ENCODE measurements at regions not wholly inside any gene's neighbourhood (a gene's known extent, or its start where the extent isn't known, plus 50 kb on each side); places are given as distances from the start of the nearest gene placed in this dataset.

- no peak for TF ChIP-seq ZFP30 (CRISPR knock-in tag; IDR thresholded peaks at IDR 0.05)
- no peak for TF ChIP-seq ZNF565 (CRISPR knock-in tag; conservative IDR thresholded peaks at IDR 0.05; ENCODE audit: low read depth)
- TF ChIP-seq TCF4 (CRISPR knock-in tag; IDR thresholded peaks at IDR 0.05; ENCODE audit: borderline replicate concordance) = no peak
- no peak for TF ChIP-seq PPARA (CRISPR knock-in tag; IDR thresholded peaks at IDR 0.05; ENCODE audit: borderline replicate concordance)
- TF ChIP-seq ZFP3 (CRISPR knock-in tag; IDR thresholded peaks at IDR 0.05) = no peak
- no peak for TF ChIP-seq CSDC2 (CRISPR knock-in tag; IDR thresholded peaks at IDR 0.05)
- ATAC-seq = no peak
Measured at GRCh38 chr22:26781596-26781995, 124.2 kb downstream of the MIAT start.

GRCh38 chr22:26783885-26784284 is 126.5 kb downstream of the MIAT start:
- no peak for TF ChIP-seq ESRRG (CRISPR knock-in tag; IDR thresholded peaks at IDR 0.05)
- TF ChIP-seq POU6F1 (CRISPR knock-in tag; IDR thresholded peaks at IDR 0.05; ENCODE audit: borderline replicate concordance, low read depth) = no peak
- TF ChIP-seq, protein P1, sequence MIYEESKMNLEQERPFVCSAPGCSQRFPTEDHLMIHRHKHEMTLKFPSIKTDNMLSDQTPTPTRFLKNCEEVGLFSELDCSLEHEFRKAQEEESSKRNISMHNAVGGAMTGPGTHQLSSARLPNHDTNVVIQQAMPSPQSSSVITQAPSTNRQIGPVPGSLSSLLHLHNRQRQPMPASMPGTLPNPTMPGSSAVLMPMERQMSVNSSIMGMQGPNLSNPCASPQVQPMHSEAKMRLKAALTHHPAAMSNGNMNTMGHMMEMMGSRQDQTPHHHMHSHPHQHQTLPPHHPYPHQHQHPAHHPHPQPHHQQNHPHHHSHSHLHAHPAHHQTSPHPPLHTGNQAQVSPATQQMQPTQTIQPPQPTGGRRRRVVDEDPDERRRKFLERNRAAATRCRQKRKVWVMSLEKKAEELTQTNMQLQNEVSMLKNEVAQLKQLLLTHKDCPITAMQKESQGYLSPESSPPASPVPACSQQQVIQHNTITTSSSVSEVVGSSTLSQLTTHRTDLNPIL (CRISPR knock-in tag; IDR thresholded peaks at IDR 0.05; ENCODE audit: low read depth) = no peak
- no peak for TF ChIP-seq PATZ1 (CRISPR knock-in tag; IDR thresholded peaks at IDR 0.05; ENCODE audit: borderline replicate concordance)
- TF ChIP-seq TOX (CRISPR knock-in tag; IDR thresholded peaks at IDR 0.05; ENCODE audit: borderline replicate concordance) = no peak
- no peak for TF ChIP-seq ZNF8 (CRISPR knock-in tag; IDR thresholded peaks at IDR 0.05)
- no peak for TF ChIP-seq ZC3H10 (CRISPR knock-in tag; IDR thresholded peaks at IDR 0.05)
- TF ChIP-seq TSHZ2 (CRISPR knock-in tag; IDR thresholded peaks at IDR 0.05) = no peak
- no peak for TF ChIP-seq ZFP3 (CRISPR knock-in tag; IDR thresholded peaks at IDR 0.05)
- no peak for TF ChIP-seq CSDC2 (CRISPR knock-in tag; IDR thresholded peaks at IDR 0.05)
- no peak for TF ChIP-seq TCF4 (CRISPR knock-in tag; IDR thresholded peaks at IDR 0.05; ENCODE audit: borderline replicate concordance)
- TF ChIP-seq CSRNP3 (CRISPR knock-in tag; IDR thresholded peaks at IDR 0.05) = no peak

GRCh38 chr22:26784772-26785171 is 127.4 kb downstream of the MIAT start:
- no peak for TF ChIP-seq TOX (CRISPR knock-in tag; IDR thresholded peaks at IDR 0.05; ENCODE audit: borderline replicate concordance)
- TF ChIP-seq ESRRG (CRISPR knock-in tag; IDR thresholded peaks at IDR 0.05) = no peak
- no peak for TF ChIP-seq TCF4 (CRISPR knock-in tag; IDR thresholded peaks at IDR 0.05; ENCODE audit: borderline replicate concordance)
- TF ChIP-seq PPARA (CRISPR knock-in tag; IDR thresholded peaks at IDR 0.05; ENCODE audit: borderline replicate concordance) = no peak
- TF ChIP-seq CSRNP3 (CRISPR knock-in tag; IDR thresholded peaks at IDR 0.05) = no peak
- no peak for TF ChIP-seq OSR1 (CRISPR knock-in tag; IDR thresholded peaks at IDR 0.05)
- TF ChIP-seq RARB (CRISPR knock-in tag; IDR thresholded peaks at IDR 0.05) = no peak
- TF ChIP-seq ZC3H10 (CRISPR knock-in tag; IDR thresholded peaks at IDR 0.05) = no peak
- ATAC-seq = no peak

More at GRCh38 chr22:26783885-26784284, 126.5 kb downstream of the MIAT start:
- ATAC-seq = no peak
